ENCODE measurements at regions not wholly inside any gene's neighbourhood (a gene's known extent, or its start where the extent isn't known, plus 50 kb on each side); places are given as distances from the start of the nearest gene placed in this dataset.
"Not testable (repeated sequence)": the region's sequence is repeated elsewhere in the genome, so short reads cannot be mapped to it uniquely, and the experiment has no call there.

- TF ChIP-seq CTCF (IDR thresholded peaks at IDR 0.05; ENCODE audit: insufficient read depth, low read length): no peak
- no peak overlapping the region for H3K4me3 ChIP-seq (ENCODE audit: low read depth, low read length)
- DNase-seq (ENCODE audit: low read depth): peak; percentile 46
Measured at GRCh38 chr15:68494573-68495110, 62.7 kb upstream of the ITGA11 start.

- DNase-seq (ENCODE audit: low read depth): no peak
- TF ChIP-seq CTCF (IDR thresholded peaks at IDR 0.05; ENCODE audit: insufficient read depth, low read length): no peak
- no peak overlapping the region for H3K4me3 ChIP-seq (ENCODE audit: low read depth, low read length)
Measured at GRCh38 chr15:68495221-68495950, 63.4 kb upstream of the ITGA11 start.

- no peak for DNase-seq (ENCODE audit: low read depth)
- no peak overlapping the region for H3K4me3 ChIP-seq (ENCODE audit: low read depth, low read length)
- no peak for TF ChIP-seq CTCF (IDR thresholded peaks at IDR 0.05; ENCODE audit: insufficient read depth, low read length)
Measured at GRCh38 chr15:68495981-68496705, 64.2 kb upstream of the ITGA11 start.

GRCh38 chr15:68496751-68497150 is 64.8 kb upstream of the ITGA11 start:
- not testable (repeated sequence) for H3K4me3 ChIP-seq (ENCODE audit: low read depth, low read length); DNase-seq (ENCODE audit: low read depth)

GRCh38 chr15:68497206-68497910 is 65.4 kb upstream of the ITGA11 start:
- no peak overlapping the region for H3K4me3 ChIP-seq (ENCODE audit: low read depth, low read length)
- DNase-seq (ENCODE audit: low read depth): peak; percentile 35
- TF ChIP-seq CTCF (IDR thresholded peaks at IDR 0.05; ENCODE audit: insufficient read depth, low read length): no peak

GRCh38 chr15:68498076-68498475 is 66.1 kb upstream of the ITGA11 start:
- H3K4me3 ChIP-seq (ENCODE audit: low read depth, low read length): no peak overlapping the region
- TF ChIP-seq CTCF (IDR thresholded peaks at IDR 0.05; ENCODE audit: insufficient read depth, low read length): no peak
- no peak for DNase-seq (ENCODE audit: low read depth)

Measured in fibroblast of the aortic adventitia (primary cell).